Anterior cingulate cortex (tissue), 58 donors: ENCODE measurements at regions not wholly inside any gene's neighbourhood (a gene's known extent, or its start where the extent isn't known, plus 50 kb on each side); places are given as distances from the start of the nearest gene placed in this dataset.
A peak's percentile ranks its signal among the peaks of the same experiment; 100 is the strongest.
"Not testable (repeated sequence)": the region's sequence is repeated elsewhere in the genome, so short reads cannot be mapped to it uniquely, and the experiment has no call there.

ENCODE experiments used
- DNase-seq, 58 donors: peaks; one replicate each; lab custom pipeline; 2025; lab: John Stamatoyannopoulos, UW

DNA sequence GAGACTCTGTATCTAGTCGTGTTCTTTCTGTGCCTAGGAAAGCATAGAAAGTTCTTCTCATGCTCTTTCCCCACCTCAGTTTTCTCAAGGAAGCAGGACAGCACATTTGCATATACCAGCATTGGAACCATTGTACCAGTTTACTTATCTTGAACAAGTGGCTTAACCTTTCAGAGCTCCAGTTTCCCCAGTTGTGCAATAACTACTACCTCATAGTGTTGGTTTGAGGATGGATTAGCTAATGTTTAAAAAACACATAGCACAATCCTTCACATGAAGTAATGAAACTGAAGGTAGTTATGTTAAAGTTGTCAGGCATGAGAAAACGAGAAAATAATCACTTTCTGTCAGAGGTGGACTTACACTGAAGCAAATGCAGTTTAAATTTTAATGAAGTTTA lies 92.2 kb upstream of the H2AZ1 start:
- DNase-seq: no peak

DNA sequence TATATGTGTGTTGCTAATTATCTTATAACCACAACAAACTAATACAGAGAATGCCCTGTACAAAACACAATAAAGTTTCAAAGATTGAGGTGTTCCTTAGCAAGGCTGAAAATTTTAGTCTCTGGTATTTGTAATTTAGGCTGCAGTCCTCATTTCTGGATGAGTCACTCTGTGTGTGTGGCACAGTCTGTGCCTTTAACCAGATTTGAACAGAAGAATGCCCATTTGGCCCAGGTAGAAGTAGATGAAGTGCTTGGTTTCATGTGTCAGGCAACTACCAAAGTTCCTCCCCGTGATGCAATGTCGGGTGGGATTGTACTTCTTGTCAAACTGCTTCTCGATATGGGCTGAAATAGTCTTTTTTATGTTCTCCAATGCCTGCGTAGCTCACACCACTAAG lies 91.6 kb upstream of the H2AZ1 start:
- no peak for DNase-seq

DNA sequence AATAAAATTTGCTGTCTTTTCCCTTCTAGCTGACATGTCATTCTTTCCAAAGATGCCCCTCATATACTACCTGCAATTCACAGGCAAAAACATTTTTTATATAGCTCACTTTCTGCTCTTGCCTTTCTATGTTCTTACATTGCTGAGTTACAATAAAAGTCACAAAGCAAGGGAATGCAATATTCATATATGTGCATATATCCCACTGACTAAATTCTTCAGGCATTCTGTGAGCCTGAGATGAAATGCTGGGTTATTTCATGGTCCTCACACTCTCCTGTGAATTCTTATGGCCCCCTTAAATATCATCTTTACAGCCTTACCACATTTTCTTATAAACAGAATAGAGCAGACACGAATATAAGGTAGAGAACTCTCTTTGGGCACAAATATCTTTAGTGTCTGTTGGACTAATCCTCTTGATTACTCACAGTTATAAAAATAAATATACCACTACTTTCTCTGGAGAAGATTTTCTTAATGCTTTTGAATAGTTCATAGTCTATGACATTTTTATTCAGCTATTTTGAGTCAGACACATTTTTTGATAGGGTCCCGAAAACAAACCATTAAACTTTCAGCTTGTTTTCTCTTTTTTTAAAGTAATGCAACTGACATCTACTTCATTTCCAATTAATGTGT lies 84.1 kb upstream of the H2AZ1 start:
- no peak for DNase-seq

DNA sequence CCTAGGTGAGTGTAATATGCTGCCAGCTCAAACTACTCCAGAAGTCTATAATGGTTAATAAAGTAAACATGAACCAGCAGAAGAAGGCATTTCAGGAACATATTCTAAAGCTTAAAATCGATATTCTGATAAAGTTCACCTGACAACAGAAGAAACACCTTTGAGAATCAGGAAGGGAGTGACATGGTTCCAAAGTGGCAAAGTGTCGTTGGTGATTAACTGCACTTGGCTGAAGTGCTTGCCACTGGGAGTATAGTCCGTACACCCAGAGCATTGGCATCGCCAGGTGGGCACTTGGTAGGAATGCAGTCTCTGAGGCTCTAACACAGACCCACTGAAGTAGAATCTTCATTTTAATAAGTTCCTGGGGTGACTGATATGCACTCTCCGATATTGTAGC lies 76.0 kb upstream of the H2AZ1 start:
- no peak for DNase-seq

DNA sequence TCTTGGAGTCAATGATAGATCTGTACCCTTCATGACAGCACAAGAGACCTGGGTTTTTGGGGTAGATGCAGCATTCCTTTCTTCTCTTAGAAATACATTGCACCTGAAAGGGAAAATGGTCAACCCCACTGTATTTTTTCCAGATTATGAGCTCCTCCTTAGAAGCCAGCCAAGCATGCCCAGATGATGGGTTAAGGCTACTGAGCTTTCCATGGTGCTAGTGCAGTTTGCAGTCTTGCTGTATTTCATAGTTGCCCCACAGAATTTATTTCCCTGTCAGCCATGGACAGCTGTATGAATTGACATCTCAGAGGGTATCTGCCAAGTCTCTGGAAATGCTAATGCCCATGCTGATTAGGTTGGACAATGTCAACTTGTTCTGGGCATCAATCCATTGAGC lies 73.7 kb upstream of the H2AZ1 start:
- peak in 1 of 58 donors; percentile 1 for DNase-seq

DNA sequence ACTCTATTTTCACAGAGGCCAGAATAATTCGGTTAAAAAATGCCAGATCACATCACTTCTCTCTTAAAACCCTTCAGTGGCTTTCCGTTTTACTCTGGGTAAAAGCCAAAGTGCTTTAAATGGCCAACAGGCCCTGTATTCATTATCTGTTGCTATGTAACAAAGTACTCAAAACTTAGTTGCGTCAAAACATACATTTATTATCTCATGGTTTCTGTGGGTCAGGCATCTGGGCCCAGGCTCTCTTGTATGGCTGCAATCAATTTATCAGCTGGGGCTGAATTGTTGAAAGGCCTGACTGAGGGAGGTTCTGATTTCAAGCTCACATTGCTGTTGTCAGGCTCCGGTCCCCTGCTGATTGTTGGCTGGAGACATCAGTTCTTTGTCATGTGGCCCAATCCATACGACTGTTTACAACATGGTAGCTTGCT lies 72.7 kb upstream of the H2AZ1 start:
- peak in 1 of 58 donors; percentile 2 for DNase-seq

DNA sequence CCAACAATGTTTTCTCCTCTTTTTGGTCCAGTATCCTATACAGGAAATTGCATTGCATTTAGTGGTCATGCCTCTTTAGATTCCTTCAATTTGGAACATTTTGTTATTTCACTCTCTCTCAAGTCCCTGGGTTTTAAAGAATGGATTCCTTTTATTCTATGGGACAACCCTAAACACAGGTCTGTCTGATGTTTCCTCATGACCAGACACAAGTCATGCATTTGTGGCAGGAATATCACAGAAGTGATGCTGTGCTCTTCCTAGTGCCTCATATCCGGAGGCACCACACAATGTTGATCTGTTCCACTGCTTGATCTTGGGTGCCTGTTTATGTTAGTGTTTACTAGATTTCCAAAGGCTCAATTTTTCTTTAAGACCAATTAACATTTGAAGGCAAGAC lies 69.7 kb upstream of the H2AZ1 start:
- DNase-seq: no peak

DNA sequence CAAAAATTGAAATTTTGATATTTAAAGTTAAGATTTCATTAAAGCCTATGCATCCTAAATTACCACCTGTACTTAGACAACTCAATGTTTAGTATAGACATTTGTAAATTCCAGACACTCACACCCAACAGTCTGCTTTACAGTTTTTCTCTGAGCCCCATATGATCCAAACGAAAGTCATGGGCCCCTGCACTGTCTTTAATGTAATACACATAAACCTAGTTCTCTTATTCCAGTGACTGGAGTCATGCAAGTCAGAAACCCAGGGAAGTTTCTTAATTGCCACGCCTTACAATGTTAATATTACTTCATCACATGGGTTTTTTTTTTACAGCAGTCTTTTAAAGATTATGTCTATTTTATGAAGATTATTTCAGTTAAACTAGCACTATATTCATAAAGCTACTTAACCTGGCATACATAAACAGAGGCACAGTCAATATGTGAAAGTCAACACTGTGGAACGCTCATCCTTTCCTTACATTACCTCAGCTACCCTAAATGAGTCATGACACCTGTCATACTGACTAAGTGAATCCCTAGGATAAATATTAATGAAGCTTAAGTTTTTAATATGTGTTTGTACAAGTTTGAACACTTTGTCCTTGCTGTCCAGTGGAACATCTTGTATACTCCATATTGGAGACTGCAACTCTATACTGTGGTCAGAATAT lies 67.7 kb upstream of the H2AZ1 start:
- DNase-seq: no peak

DNA sequence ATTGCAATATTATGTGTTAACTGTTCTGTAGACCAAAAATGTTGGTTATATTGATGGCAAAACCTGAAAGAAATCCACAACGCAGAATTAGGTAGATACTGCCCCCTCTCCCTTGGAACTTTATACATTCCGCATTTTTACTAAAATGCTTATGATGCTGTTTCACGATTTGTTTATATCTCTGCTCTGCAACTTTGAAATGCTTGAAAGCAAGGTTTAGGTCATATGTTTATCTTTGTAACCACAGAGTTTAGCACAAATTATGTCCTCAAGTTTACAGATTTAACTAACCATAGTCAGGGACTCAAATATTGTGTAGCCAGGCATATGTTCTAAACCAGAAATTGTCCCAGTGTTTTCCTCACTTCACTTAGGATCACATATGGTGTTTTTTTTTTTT lies 66.1 kb upstream of the H2AZ1 start:
- DNase-seq: no peak

DNA sequence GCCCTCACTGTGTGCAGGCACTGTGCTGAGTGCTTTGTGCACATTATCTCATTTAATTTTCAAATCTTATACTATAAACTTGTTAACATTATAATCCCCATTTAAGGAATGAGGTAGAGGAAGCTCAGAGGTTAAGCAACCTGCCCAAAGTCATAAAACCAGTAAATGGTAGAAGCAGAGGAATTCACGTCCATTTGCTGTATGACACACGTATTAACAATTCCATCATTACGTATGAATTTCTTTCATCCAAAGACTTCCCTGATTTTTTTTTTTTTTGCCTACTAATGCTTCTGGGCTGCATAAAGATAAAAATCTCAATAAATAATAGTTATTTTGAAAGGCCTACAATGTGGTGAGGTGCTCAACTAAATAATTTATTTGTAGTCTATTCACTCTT lies 64.5 kb upstream of the H2AZ1 start:
- DNase-seq: no peak

DNA sequence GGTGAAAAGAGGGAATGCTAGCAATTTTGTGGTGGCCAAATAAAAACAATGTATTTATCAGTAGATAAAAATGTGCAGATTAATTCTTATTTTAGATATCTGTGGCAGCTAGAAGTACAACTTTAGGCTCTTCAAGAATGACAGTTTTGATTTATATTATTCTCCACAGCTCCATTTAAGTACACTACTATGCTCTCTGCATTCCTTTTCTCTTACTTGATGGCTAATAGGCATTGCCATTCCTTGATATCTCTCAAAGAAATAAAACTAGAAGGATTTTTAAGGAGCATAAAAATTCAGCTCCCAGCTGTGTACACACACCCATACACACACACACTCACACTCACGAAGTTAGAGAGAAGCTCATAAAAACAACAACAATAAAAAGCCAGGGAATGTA lies 59.4 kb upstream of the H2AZ1 start:
- no peak for DNase-seq

DNA sequence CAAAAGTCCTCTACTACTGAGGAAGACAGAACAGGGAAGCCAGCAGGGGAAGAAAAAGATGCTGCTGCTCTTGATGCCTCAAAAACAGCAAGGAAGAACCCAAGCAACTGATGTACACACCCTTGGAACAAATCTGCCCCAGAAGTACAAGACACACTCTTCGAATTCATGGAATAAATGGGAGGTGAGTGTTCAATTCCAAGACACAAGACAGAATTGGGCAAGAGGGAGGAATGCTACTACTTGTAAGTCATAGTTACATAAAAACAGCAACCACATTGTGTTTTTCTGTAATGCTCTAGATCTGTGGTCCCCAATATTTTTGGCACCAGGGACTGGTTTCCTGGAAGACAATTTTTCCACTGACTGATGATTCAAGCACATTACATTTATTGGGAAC lies 58.0 kb upstream of the H2AZ1 start:
- DNase-seq: no peak

DNA sequence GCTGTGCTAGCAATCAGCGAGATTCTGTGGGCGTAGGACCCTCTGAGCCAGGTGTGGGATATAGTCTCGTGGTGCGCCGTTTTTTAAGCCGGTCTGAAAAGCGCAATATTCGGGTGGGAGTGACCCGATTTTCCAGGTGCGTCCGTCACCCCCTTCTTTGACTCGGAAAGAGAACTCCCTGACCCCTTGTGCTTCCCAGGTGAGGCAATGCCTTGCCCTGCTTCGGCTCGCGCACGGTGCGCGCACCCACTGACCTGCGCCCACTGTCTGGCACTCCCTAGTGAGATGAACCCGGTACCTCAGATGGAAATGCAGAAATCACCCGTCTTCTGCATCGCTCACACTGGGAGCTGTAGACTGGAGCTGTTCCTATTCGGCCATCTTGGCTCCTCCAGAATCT lies 56.1 kb upstream of the H2AZ1 start:
- not testable (repeated sequence) for DNase-seq
